Keratinocyte (primary cell): ENCODE measurements at regions not wholly inside any gene's neighbourhood (a gene's known extent, or its start where the extent isn't known, plus 50 kb on each side); places are given as distances from the start of the nearest gene placed in this dataset.
"Not testable (repeated sequence)": the region's sequence is repeated elsewhere in the genome, so short reads cannot be mapped to it uniquely, and the experiment has no call there.

Experiments used
- DNase-seq: peaks from one replicate; pipeline ENCODE4 v3.0.0-alpha.2; 2011; ENCODE audit warnings: low read depth, missing footprints, low spot score
- FAIRE-seq: peaks from 2 replicates; lab custom pipeline; 2011; peaks lifted over from hg19 to GRCh38; lab: Jason Lieb, UNC
- H2AFZ ChIP-seq: 2 replicates; pipeline ENCODE4 v1.6.0; 2012; ENCODE audit warnings: low read length, control low read depth, inconsistent platforms; ENCODE audit not compliant: control insufficient read depth
- H3K27ac ChIP-seq: 2 replicates; pipeline ENCODE4 v1.5.1; 2011; ENCODE audit warnings: low read length; ENCODE audit not compliant: control insufficient read depth, insufficient read depth
- H3K27me3 ChIP-seq: 3 replicates; pipeline ENCODE4 v1.6.0; 2011; ENCODE audit warnings: low read length; ENCODE audit not compliant: control insufficient read depth, insufficient read depth; ENCODE audit errors: extremely low read depth
- H3K36me3 ChIP-seq, 2 experiments: 2 replicates in 1 of 2; 3 replicates in 1 of 2; pipeline ENCODE4 v1.5.1; 2011; ENCODE audit warnings: low read length in 2 of 2, mild to moderate bottlenecking in 1 of 2; ENCODE audit not compliant: control insufficient read depth in 2 of 2, insufficient read depth in 2 of 2; ENCODE audit errors: extremely low read depth in 1 of 2
- H3K4me1 ChIP-seq: 3 replicates; pipeline ENCODE4 v1.5.1; 2011; ENCODE audit warnings: low read length; ENCODE audit not compliant: control insufficient read depth, insufficient read depth; ENCODE audit errors: extremely low read depth
- H3K4me2 ChIP-seq: 3 replicates; pipeline ENCODE4 v1.6.0; 2011; ENCODE audit warnings: low read depth, low read length; ENCODE audit not compliant: control insufficient read depth, insufficient read depth; ENCODE audit errors: extremely low read depth
- H3K4me3 ChIP-seq, 3 experiments: fragments of 200-600 bp in 1 of 3; sonication (generic) in 1 of 3; 2 replicates in 2 of 3; 3 replicates in 1 of 3; pipeline ENCODE4 v1.5.1; 2011 to 2016; ENCODE audit warnings: low read length in 3 of 3, mild to moderate bottlenecking in 3 of 3, control low read depth in 2 of 3, inconsistent platforms in 1 of 3, low read depth in 1 of 3, mixed read lengths in 1 of 3, mixed run types in 1 of 3, moderate library complexity in 1 of 3; ENCODE audit not compliant: control insufficient read depth in 2 of 3, insufficient read depth in 2 of 3; ENCODE audit errors: extremely low read depth in 1 of 3
- H3K79me2 ChIP-seq: 2 replicates; pipeline ENCODE4 v1.6.0; 2012; ENCODE audit warnings: low read length; ENCODE audit not compliant: control insufficient read depth, insufficient read depth
- H3K9ac ChIP-seq: 3 replicates; pipeline ENCODE4 v1.6.0; 2011; ENCODE audit warnings: low read length; ENCODE audit not compliant: control insufficient read depth, insufficient read depth; ENCODE audit errors: extremely low read depth
- H3K9me1 ChIP-seq: 3 replicates; pipeline ENCODE4 v1.6.0; 2011; ENCODE audit warnings: low read length; ENCODE audit not compliant: control insufficient read depth, insufficient read depth; ENCODE audit errors: extremely low read depth
- H3K9me3 ChIP-seq: 2 replicates; pipeline ENCODE4 v1.5.1; 2012; ENCODE audit warnings: low read depth, low read length; ENCODE audit not compliant: control insufficient read depth
- H4K20me1 ChIP-seq: 3 replicates; pipeline ENCODE4 v1.6.0; 2011; ENCODE audit warnings: low read length; ENCODE audit not compliant: control insufficient read depth, insufficient read depth; ENCODE audit errors: extremely low read depth
- EZH2 ChIP-seq: IDR thresholded peaks from one replicate; pipeline ENCODE4 v1.6.1; 2012; ENCODE audit warnings: inconsistent platforms, mild to moderate bottlenecking, low read length, moderate library complexity
- dilution Hi-C: fragments of 300-500 bp; cut with MboI; formaldehyde crosslinking; loops from one replicate; pipeline ENCODE4 v1.7.0; 2020; ENCODE audit warnings: low sequenced_read_pairs; ENCODE audit not compliant: extremely low pct_ligation_motif_present
- TF ChIP-seq, protein P1 (sequence below), 3 experiments: IDR thresholded peaks in 1 of 3; conservative IDR thresholded peaks in 1 of 3; optimal IDR thresholded peaks in 1 of 3; 2 replicates in 2 of 3; 3 replicates in 1 of 3; pipeline versions ENCODE3 to v1.5.1; 2011; ENCODE audit warnings: low read length in 3 of 3, mild to moderate bottlenecking in 3 of 3, moderate library complexity in 2 of 3, control low read depth in 1 of 3, inconsistent platforms in 1 of 3; ENCODE audit not compliant: insufficient read depth in 2 of 3; ENCODE audit errors: extremely low read depth in 1 of 3

DNA sequence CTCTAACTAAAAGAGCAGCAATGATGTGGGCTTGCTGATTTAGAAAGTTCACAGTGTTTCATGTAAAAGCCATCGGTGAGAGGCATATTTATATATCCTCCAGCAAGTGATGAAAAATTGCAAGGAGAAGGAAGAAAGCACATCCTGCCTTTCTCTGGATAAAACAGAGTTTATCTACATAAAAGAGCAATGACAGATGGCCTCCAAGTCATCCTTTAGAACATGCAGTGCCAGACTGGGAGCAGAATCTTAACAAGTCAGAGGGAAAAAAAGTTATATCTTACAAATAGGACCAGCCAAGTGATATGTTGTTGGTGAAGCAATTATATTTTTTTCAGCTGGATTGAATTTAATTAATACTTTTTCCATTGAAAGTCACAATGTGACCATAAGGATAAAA is 253.8 kb upstream of the MGMT start:
- no peaks in the 10 kb centered on the region for H3K36me3 ChIP-seq
- no peaks in the 10 kb centered on the region for H3K79me2 ChIP-seq
- no peak overlapping the region for H3K27ac ChIP-seq
- no peaks in the 10 kb centered on the region for H4K20me1 ChIP-seq
- H3K9me3 ChIP-seq, result no peaks in the 10 kb centered on the region
- no peak for DNase-seq
- H2AFZ ChIP-seq, result no peak overlapping the region
- no peaks in the 10 kb centered on the region for H3K27me3 ChIP-seq
- H3K9ac ChIP-seq, result no peak overlapping the region
- dilution Hi-C loops, result no loop called here
- no peak overlapping the region for H3K4me2 ChIP-seq
- no peak overlapping the region for H3K4me3 ChIP-seq
- no peaks in the 10 kb centered on the region for H3K9me1 ChIP-seq
- no peaks in the 10 kb centered on the region for H3K4me1 ChIP-seq
- no peak for FAIRE-seq
- TF ChIP-seq EZH2, result no peak
- TF ChIP-seq, protein P1, sequence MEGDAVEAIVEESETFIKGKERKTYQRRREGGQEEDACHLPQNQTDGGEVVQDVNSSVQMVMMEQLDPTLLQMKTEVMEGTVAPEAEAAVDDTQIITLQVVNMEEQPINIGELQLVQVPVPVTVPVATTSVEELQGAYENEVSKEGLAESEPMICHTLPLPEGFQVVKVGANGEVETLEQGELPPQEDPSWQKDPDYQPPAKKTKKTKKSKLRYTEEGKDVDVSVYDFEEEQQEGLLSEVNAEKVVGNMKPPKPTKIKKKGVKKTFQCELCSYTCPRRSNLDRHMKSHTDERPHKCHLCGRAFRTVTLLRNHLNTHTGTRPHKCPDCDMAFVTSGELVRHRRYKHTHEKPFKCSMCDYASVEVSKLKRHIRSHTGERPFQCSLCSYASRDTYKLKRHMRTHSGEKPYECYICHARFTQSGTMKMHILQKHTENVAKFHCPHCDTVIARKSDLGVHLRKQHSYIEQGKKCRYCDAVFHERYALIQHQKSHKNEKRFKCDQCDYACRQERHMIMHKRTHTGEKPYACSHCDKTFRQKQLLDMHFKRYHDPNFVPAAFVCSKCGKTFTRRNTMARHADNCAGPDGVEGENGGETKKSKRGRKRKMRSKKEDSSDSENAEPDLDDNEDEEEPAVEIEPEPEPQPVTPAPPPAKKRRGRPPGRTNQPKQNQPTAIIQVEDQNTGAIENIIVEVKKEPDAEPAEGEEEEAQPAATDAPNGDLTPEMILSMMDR (optimal IDR thresholded peaks at IDR 0.05 in 1 of 3, IDR thresholded peaks at IDR 0.05 in 1 of 3, conservative IDR thresholded peaks at IDR 0.05 in 1 of 3; ENCODE audit: extremely low read depth in 1 of 3, insufficient read depth in 2 of 3, low read length in 3 of 3), result no peak

DNA sequence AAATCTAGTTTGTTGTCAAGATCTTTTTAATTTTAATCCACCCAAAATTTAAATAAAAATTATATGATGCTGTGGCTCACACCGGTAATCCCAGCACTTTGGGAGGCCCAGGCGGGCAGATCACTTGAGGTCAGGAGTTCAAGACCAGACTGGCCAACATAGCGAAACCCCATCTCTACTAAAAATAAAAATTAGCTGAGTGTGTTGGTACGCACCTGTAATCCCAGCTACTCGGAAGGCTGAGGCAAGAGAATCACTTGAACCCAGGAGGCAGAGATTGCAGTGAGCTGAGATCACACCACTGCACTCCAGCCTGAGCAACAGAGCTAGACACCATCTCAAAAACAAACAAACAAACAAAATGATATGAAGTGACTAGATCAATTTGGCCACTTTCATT is 253.0 kb upstream of the MGMT start:
- H3K9me3 ChIP-seq, H3K9me1 ChIP-seq, FAIRE-seq, H4K20me1 ChIP-seq, H3K36me3 ChIP-seq, H3K9ac ChIP-seq, DNase-seq, H3K4me3 ChIP-seq, dilution Hi-C loops, H3K27ac ChIP-seq, H3K79me2 ChIP-seq, H2AFZ ChIP-seq, H3K4me2 ChIP-seq, H3K4me1 ChIP-seq, H3K27me3 ChIP-seq: not testable (repeated sequence)

DNA sequence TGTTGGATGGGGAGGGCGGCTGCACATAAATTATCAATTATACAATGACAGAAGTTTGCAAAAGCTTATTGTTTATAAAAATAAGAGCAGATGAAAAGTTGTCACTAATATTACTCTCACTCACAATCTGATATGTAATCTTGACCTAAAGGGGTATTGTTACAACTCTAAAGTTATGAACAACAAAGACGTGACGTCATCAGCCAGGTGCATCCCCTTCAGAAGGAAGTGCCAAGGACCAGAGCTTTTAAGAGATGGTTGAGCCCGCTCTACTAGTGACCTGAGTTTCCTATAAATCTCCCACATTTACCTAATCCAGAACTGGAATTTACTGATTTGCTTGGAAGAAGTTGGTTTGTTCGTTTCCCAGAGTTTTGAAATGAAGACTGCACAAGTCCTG is 247.7 kb upstream of the MGMT start:
- H3K27ac ChIP-seq, result no peak overlapping the region
- H3K4me2 ChIP-seq, result no peak overlapping the region
- no peaks in the 10 kb centered on the region for H3K36me3 ChIP-seq
- dilution Hi-C loops, result no loop called here
- no peaks in the 10 kb centered on the region for H3K9me3 ChIP-seq
- H3K27me3 ChIP-seq, result no peaks in the 10 kb centered on the region
- no peak overlapping the region for H2AFZ ChIP-seq
- no peak overlapping the region for H3K9ac ChIP-seq
- H4K20me1 ChIP-seq, result no peaks in the 10 kb centered on the region
- H3K4me3 ChIP-seq, result no peak overlapping the region
- DNase-seq, result no peak
- TF ChIP-seq EZH2, result no peak
- TF ChIP-seq, protein P1 (optimal IDR thresholded peaks at IDR 0.05 in 1 of 3, IDR thresholded peaks at IDR 0.05 in 1 of 3, conservative IDR thresholded peaks at IDR 0.05 in 1 of 3; ENCODE audit: extremely low read depth in 1 of 3, insufficient read depth in 2 of 3, low read length in 3 of 3), result no peak
- no peaks in the 10 kb centered on the region for H3K79me2 ChIP-seq
- no peaks in the 10 kb centered on the region for H3K4me1 ChIP-seq
- no peak for FAIRE-seq
- no peaks in the 10 kb centered on the region for H3K9me1 ChIP-seq
